PC-9 (cell line): ENCODE measurements at regions not wholly inside any gene's neighbourhood (a gene's known extent, or its start where the extent isn't known, plus 50 kb on each side); places are given as distances from the start of the nearest gene placed in this dataset.
"Not testable (repeated sequence)": the region's sequence is repeated elsewhere in the genome, so short reads cannot be mapped to it uniquely, and the experiment has no call there.

Experiments
- BruUV-seq: library from RNA; stranded (reverse); fragments of 400-500 nt; replicated peaks from 2 replicates; lab custom pipeline; 2021; lab: Mats Ljungman, UMichigan
- CTCF ChIA-PET: fragments of 300-600 bp; sonication (Branson Sonifier 250); formaldehyde crosslinking; loops from one replicate; lab custom pipeline; 2022; ENCODE audit warnings: antibody characterized with exemption; lab: Charles Lee
- POLR2A ChIA-PET: fragments of 300-600 bp; sonication (Branson Sonifier 250); formaldehyde crosslinking; loops from one replicate; lab custom pipeline; 2022; ENCODE audit warnings: antibody characterized with exemption; ENCODE audit not compliant: unreplicated experiment; lab: Charles Lee
- DNase-seq, 2 experiments: peaks; one replicate each; pipeline versions ENCODE4 v3.0.0 to v3.0.0-alpha.2; 2015 to 2022; ENCODE audit warnings: mixed read lengths in 1 of 2
- H2AFZ ChIP-seq: fragments of 200-600 bp; sonication (generic); 2 replicates; pipeline ENCODE4 v1.8.1; 2017; ENCODE audit warnings: antibody characterized with exemption
- H3F3A ChIP-seq: fragments of 200-600 bp; sonication (generic); 2 replicates; pipeline ENCODE4 v1.8.1; 2017; ENCODE audit warnings: antibody characterized with exemption, mild to moderate bottlenecking, low read depth; ENCODE audit not compliant: insufficient read depth
- H3K27ac ChIP-seq: fragments of 200-600 bp; sonication (generic); 2 replicates; pipeline ENCODE4 v1.6.1; 2016; ENCODE audit warnings: mixed run types
- H3K27me3 ChIP-seq: fragments of 200-600 bp; sonication (generic); 2 replicates; pipeline ENCODE4 v1.6.1; 2016; ENCODE audit warnings: low read depth, mixed run types; ENCODE audit not compliant: insufficient read depth
- H3K36me3 ChIP-seq: fragments of 200-600 bp; sonication (generic); 2 replicates; pipeline ENCODE4 v1.6.1; 2016; ENCODE audit warnings: low read depth, mixed run types
- H3K4me1 ChIP-seq: fragments of 200-600 bp; sonication (generic); replicated peaks from 2 replicates; pipeline ENCODE4 v1.6.1; 2016; ENCODE audit warnings: mixed run types; ENCODE audit not compliant: insufficient read depth
- H3K4me2 ChIP-seq: fragments of 200-600 bp; sonication (generic); 2 replicates; pipeline ENCODE4 v1.6.1; 2017; ENCODE audit warnings: mixed run types
- H3K4me3 ChIP-seq: fragments of 200-600 bp; sonication (generic); 2 replicates; pipeline ENCODE4 v1.6.1; 2016; ENCODE audit warnings: mixed run types
- H3K79me2 ChIP-seq: fragments of 200-600 bp; sonication (generic); 2 replicates; pipeline ENCODE4 v1.6.1; 2017; ENCODE audit warnings: low read depth, mixed run types
- H3K9me2 ChIP-seq: fragments of 200-600 bp; sonication (generic); 2 replicates; pipeline ENCODE4 v1.8.1; 2017; ENCODE audit warnings: mild to moderate bottlenecking; ENCODE audit not compliant: insufficient read depth
- H3K9me3 ChIP-seq: fragments of 200-600 bp; sonication (generic); 2 replicates; pipeline ENCODE4 v1.8.1; 2016; ENCODE audit warnings: low read depth; ENCODE audit not compliant: insufficient read depth
- H4K20me1 ChIP-seq: fragments of 200-600 bp; sonication (generic); 2 replicates; pipeline ENCODE4 v1.8.1; 2017; ENCODE audit not compliant: insufficient read depth
- EZH2 ChIP-seq: fragments of 200-600 bp; sonication (generic); IDR thresholded peaks from 2 replicates; pipeline ENCODE4 v1.8.0; 2017; ENCODE audit warnings: antibody characterized with exemption, low read depth
- intact Hi-C: fragments of 100-400 bp; cut with micrococcal nuclease; formaldehyde crosslinking; loops from one replicate; pipeline ENCODE4 v1.10.0; 2022; ENCODE audit not compliant: unreplicated experiment
- TF ChIP-seq, protein P1 (sequence below): fragments of 200-600 bp; sonication (generic); conservative IDR thresholded peaks from 2 replicates; pipeline ENCODE4 v1.6.1; 2017; ENCODE audit warnings: mixed run types, antibody characterized with exemption, mild to moderate bottlenecking, moderate library complexity

GRCh38 chr11:101835506-101836063 is 79.2 kb upstream of the CEP126 start:
- no peak overlapping the region for H3K27ac ChIP-seq
- DNase-seq, result no peak
- ChIA-PET POLR2A (no interaction called here), CTCF (no interaction called here)
- H3K9me3 ChIP-seq, result no peaks in the 10 kb centered on the region; the same call in 1 of the 2 replicates
- H2AFZ ChIP-seq, result 0 out of 2 replicates have a peak overlapping the region, but pooled peaks have one; percentile 10
- no peaks in the 10 kb centered on the region for H3K27me3 ChIP-seq
- 0 out of 2 replicates have a peak, but pooled peaks cover 5% of the 10 kb centered on the region for H3K4me1 ChIP-seq
- no peak overlapping the region for H3K4me3 ChIP-seq
- no peaks in the 10 kb centered on the region for H3K79me2 ChIP-seq
- BruUV-seq, result no TSS peak
- no peaks in the 10 kb centered on the region for H4K20me1 ChIP-seq
- no peaks in the 10 kb centered on the region for H3F3A ChIP-seq
- no peaks in the 10 kb centered on the region for H3K36me3 ChIP-seq
- H3K4me2 ChIP-seq, result no peak overlapping the region
- intact Hi-C loops, result no loop called here
- no peaks in the 10 kb centered on the region for H3K9me2 ChIP-seq
- TF ChIP-seq, protein P1, sequence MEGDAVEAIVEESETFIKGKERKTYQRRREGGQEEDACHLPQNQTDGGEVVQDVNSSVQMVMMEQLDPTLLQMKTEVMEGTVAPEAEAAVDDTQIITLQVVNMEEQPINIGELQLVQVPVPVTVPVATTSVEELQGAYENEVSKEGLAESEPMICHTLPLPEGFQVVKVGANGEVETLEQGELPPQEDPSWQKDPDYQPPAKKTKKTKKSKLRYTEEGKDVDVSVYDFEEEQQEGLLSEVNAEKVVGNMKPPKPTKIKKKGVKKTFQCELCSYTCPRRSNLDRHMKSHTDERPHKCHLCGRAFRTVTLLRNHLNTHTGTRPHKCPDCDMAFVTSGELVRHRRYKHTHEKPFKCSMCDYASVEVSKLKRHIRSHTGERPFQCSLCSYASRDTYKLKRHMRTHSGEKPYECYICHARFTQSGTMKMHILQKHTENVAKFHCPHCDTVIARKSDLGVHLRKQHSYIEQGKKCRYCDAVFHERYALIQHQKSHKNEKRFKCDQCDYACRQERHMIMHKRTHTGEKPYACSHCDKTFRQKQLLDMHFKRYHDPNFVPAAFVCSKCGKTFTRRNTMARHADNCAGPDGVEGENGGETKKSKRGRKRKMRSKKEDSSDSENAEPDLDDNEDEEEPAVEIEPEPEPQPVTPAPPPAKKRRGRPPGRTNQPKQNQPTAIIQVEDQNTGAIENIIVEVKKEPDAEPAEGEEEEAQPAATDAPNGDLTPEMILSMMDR, result no peak
- no peak for TF ChIP-seq EZH2

- H3K36me3 ChIP-seq, BruUV-seq, H3K27me3 ChIP-seq, DNase-seq, H4K20me1 ChIP-seq, H3K27ac ChIP-seq, H2AFZ ChIP-seq, H3K4me3 ChIP-seq, H3K9me3 ChIP-seq, POLR2A ChIA-PET, intact Hi-C loops, H3K79me2 ChIP-seq, H3K4me2 ChIP-seq, H3F3A ChIP-seq, CTCF ChIA-PET, H3K4me1 ChIP-seq, H3K9me2 ChIP-seq: not testable (repeated sequence)
These were observed 84.3 kb upstream of the CEP126 start for GRCh38 chr11:101830475-101830874.

DNA sequence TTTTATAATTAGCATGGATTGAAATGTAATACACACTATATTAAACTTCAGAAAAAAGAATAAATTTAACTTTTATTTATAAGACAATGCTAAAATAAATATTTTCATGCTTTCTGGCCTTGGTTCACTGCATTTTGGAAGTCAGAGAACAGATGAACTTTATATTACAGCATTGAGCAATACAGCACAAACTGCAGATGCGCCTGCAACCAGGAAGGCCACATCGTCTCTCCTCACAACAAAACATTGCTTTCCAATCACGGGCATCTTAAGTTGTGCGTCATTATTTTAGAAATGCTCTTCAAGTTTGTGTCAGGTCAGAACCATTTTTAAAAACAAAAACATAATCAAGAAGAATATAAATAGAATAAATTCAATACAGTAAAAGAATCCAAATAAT is 89.3 kb upstream of the CEP126 start:
- CTCF ChIA-PET, result no interaction called here
- Histone ChIP-seq H3K79me2 (no peaks in the 10 kb centered on the region), H3K4me3 (no peak overlapping the region), H3K27me3 (no peaks in the 10 kb centered on the region), H3K9me2 (peaks cover 4% of the 10 kb centered on the region; the same call in 1 of the 2 replicates), H3K4me2 (no peak overlapping the region), H3K36me3 (no peaks in the 10 kb centered on the region), H4K20me1 (no peaks in the 10 kb centered on the region; the same call in 1 of the 2 replicates), H3K4me1 (no peaks in the 10 kb centered on the region), H3K27ac (no peak overlapping the region), H3K9me3 (no peaks in the 10 kb centered on the region), H2AFZ (no peak overlapping the region), H3F3A (no peaks in the 10 kb centered on the region)
- POLR2A ChIA-PET, result no interaction called here
- no peak for TF ChIP-seq EZH2
- TF ChIP-seq, protein P1, result no peak
- DNase-seq, result no peak
- no TSS peak for BruUV-seq
- intact Hi-C loops, result no loop called here

- H3F3A ChIP-seq, result no peaks in the 10 kb centered on the region
- ChIA-PET POLR2A (no interaction called here), CTCF (no interaction called here)
- H3K27ac ChIP-seq, result no peak overlapping the region
- H2AFZ ChIP-seq, result peak overlapping the region; percentile 19; the same call in 1 of the 2 replicates
- H3K79me2 ChIP-seq, result no peaks in the 10 kb centered on the region
- H3K9me3 ChIP-seq, result no peaks in the 10 kb centered on the region
- no peak overlapping the region for H3K4me3 ChIP-seq
- no peaks in the 10 kb centered on the region for H3K27me3 ChIP-seq
- H3K4me1 ChIP-seq, result no peaks in the 10 kb centered on the region
- H3K36me3 ChIP-seq, result no peaks in the 10 kb centered on the region
- BruUV-seq, result no TSS peak
- TF ChIP-seq, protein P1, result no peak
- TF ChIP-seq EZH2, result no peak
- no peak overlapping the region for H3K4me2 ChIP-seq
- no peaks in the 10 kb centered on the region for H4K20me1 ChIP-seq
- H3K9me2 ChIP-seq, result peaks cover 8% of the 10 kb centered on the region; the same call in 1 of the 2 replicates
- intact Hi-C loops, result no loop called here
- DNase-seq, result no peak
These were observed 97.2 kb upstream of the CEP126 start for GRCh38 chr11:101817581-101817980.
